Peyer's patch (tissue), 4 donors: ENCODE measurements at regions not wholly inside any gene's neighbourhood (a gene's known extent, or its start where the extent isn't known, plus 50 kb on each side); places are given as distances from the start of the nearest gene placed in this dataset.

Experiments
- DNase-seq, 3 donors: peaks; one replicate each; pipeline ENCODE4 v3.0.0-alpha.2; 2017 to 2019
- H3K27ac ChIP-seq, 4 donors: fragments of 200-600 bp; sonication (generic); one replicate each; pipeline ENCODE4 v1.5.1; 2016 to 2019
- H3K27me3 ChIP-seq, 2 donors: fragments of 200-600 bp; sonication (generic); one replicate each; pipeline ENCODE4 v1.5.1; 2019
- H3K36me3 ChIP-seq, 3 donors: fragments of 200-600 bp; sonication (generic); one replicate each; pipeline ENCODE4 v1.5.1; 2016 to 2019
- H3K4me1 ChIP-seq, 4 donors: fragments of 200-600 bp; sonication (generic); one replicate each; pipeline ENCODE4 v1.5.1; 2016 to 2019
- H3K4me3 ChIP-seq, 4 donors: fragments of 200-600 bp; sonication (generic); 1 replicate in 3 of 4; 2 replicates in 1 of 4; pipeline ENCODE4 v1.5.1; 2016 to 2019; ENCODE audit warnings: mild to moderate bottlenecking in 1 of 4
- H3K9me3 ChIP-seq, 4 donors: fragments of 200-600 bp; sonication (generic); one replicate each; pipeline ENCODE4 v1.5.1; 2016 to 2019; ENCODE audit warnings: mild to moderate bottlenecking in 1 of 4
- CTCF ChIP-seq, 6 experiments: fragments of 450-650 bp in 4 of 6; fragments of 200-600 bp in 2 of 6; sonication (generic) in 1 of 6; IDR thresholded peaks; one replicate each; pipeline ENCODE4 v1.5.1; 2017 to 2019; ENCODE audit warnings: antibody characterized with exemption in 6 of 6, mild to moderate bottlenecking in 3 of 6, moderate library complexity in 1 of 6
- POLR2A ChIP-seq, 2 donors: fragments of 450-650 bp; IDR thresholded peaks; one replicate each; pipeline ENCODE4 v1.5.1; 2017; ENCODE audit warnings: antibody characterized with exemption in 2 of 2, mild to moderate bottlenecking in 2 of 2, moderate library complexity in 2 of 2

- DNase-seq, result no peak
- Histone ChIP-seq H3K27ac (no peak overlapping the region), H3K27me3 (no peaks in the 10 kb centered on the region), H3K9me3 (no peaks in the 10 kb centered on the region), H3K36me3 (no peaks in the 10 kb centered on the region), H3K4me3 (no peak overlapping the region), H3K4me1 (no peaks in the 10 kb centered on the region)
- no peak for TF ChIP-seq CTCF (IDR thresholded peaks at IDR 0.05)
- no peak for TF ChIP-seq POLR2A (IDR thresholded peaks at IDR 0.05)
Observed at GRCh38 chr2:861655-862354, 88.8 kb upstream of the SNTG2 start.

- TF ChIP-seq POLR2A (IDR thresholded peaks at IDR 0.05) (no peak), CTCF (IDR thresholded peaks at IDR 0.05) (no peak)
- no peaks in the 10 kb centered on the region for H3K27me3 ChIP-seq
- no peak overlapping the region for H3K4me3 ChIP-seq
- no peaks in the 10 kb centered on the region for H3K4me1 ChIP-seq
- H3K9me3 ChIP-seq, result no peaks in the 10 kb centered on the region
- DNase-seq, result no peak
- no peaks in the 10 kb centered on the region for H3K36me3 ChIP-seq
- H3K27ac ChIP-seq, result no peak overlapping the region
Observed at GRCh38 chr2:860259-860855, 90.3 kb upstream of the SNTG2 start.

GRCh38 chr2:858646-859045, 92.0 kb upstream of the SNTG2 start:
- no peak for DNase-seq
- TF ChIP-seq POLR2A (IDR thresholded peaks at IDR 0.05), result no peak
- no peak for TF ChIP-seq CTCF (IDR thresholded peaks at IDR 0.05)
- Histone ChIP-seq H3K27ac (no peak overlapping the region), H3K9me3 (no peaks in the 10 kb centered on the region), H3K27me3 (no peaks in the 10 kb centered on the region), H3K4me3 (no peak overlapping the region), H3K36me3 (no peaks in the 10 kb centered on the region), H3K4me1 (no peaks in the 10 kb centered on the region)

GRCh38 chr2:857937-858336, 92.7 kb upstream of the SNTG2 start:
- no peaks in the 10 kb centered on the region for H3K27me3 ChIP-seq
- no peak for DNase-seq
- no peak for TF ChIP-seq POLR2A (IDR thresholded peaks at IDR 0.05)
- TF ChIP-seq CTCF (IDR thresholded peaks at IDR 0.05), result no peak
- no peak overlapping the region for H3K27ac ChIP-seq
- no peaks in the 10 kb centered on the region for H3K4me1 ChIP-seq
- no peaks in the 10 kb centered on the region for H3K36me3 ChIP-seq
- H3K4me3 ChIP-seq, result no peak overlapping the region
- H3K9me3 ChIP-seq, result no peaks in the 10 kb centered on the region

- Histone ChIP-seq H3K4me3 (no peak overlapping the region), H3K36me3 (no peaks in the 10 kb centered on the region), H3K4me1 (no peaks in the 10 kb centered on the region), H3K27ac (no peak overlapping the region), H3K9me3 (no peaks in the 10 kb centered on the region), H3K27me3 (no peaks in the 10 kb centered on the region)
- no peak for DNase-seq
- no peak for TF ChIP-seq POLR2A (IDR thresholded peaks at IDR 0.05)
- no peak for TF ChIP-seq CTCF (IDR thresholded peaks at IDR 0.05)
Observed at GRCh38 chr2:857081-857480, 93.6 kb upstream of the SNTG2 start.
